HG03378 (cell line): ENCODE measurements at regions not wholly inside any gene's neighbourhood (a gene's known extent, or its start where the extent isn't known, plus 50 kb on each side); places are given as distances from the start of the nearest gene placed in this dataset.
"Not testable (repeated sequence)": the region's sequence is repeated elsewhere in the genome, so short reads cannot be mapped to it uniquely, and the experiment has no call there.

Source experiments
- ATAC-seq: cut with Tn5 transposase; IDR thresholded peaks from one replicate; pipeline ENCODE4 v1.9.1; 2021; ENCODE audit warnings: mild to moderate bottlenecking, moderate library complexity; ENCODE audit not compliant: unreplicated experiment

DNA sequence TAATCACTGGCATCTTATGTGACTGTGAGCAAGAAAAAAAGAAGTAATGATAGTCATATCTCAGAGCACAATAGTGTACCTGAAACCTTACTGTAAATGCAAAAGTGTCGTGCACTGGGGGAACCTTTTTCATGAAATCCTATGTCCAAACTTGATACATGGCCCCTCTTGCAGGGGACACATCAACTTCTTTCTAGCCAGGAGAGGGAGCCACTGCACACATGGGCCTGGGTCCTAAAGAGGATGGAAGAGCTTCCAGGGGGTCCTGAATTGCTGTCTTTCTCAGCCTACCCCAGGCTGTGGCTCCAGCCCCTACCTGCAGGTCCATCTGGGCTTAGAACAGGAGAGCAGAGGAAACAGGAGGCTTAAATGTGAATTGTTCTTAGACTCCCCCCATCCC lies 165.7 kb downstream of the SOD2 start:
- no peak for ATAC-seq

DNA sequence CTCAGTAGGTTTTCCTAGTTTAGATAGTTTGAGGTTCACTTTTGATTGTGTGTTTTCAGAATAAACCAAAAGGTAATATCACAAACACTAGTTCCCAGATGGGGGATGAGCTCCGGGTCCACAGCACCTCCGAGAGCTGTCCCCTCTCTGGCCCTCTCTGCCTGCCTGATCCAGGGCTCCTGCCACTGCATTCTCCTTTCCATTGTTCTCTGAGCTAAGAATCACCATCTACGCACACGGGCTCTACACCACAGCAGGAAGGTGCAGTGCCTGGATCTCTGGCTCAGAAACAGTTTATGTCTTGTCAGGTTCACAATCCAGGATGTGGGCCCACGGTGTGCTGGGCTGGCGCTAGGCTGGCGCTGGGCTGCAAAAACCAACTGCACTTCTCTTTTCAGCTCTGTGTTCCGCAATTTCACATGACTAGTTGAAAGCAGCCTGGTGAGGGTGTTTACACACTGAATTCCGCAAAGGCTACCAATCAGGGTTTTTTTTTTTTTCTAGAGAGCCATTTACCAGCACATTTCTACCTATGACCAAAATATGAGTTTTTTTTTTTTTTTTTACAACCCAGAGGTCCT lies 167.5 kb downstream of the SOD2 start:
- no peak for ATAC-seq

DNA sequence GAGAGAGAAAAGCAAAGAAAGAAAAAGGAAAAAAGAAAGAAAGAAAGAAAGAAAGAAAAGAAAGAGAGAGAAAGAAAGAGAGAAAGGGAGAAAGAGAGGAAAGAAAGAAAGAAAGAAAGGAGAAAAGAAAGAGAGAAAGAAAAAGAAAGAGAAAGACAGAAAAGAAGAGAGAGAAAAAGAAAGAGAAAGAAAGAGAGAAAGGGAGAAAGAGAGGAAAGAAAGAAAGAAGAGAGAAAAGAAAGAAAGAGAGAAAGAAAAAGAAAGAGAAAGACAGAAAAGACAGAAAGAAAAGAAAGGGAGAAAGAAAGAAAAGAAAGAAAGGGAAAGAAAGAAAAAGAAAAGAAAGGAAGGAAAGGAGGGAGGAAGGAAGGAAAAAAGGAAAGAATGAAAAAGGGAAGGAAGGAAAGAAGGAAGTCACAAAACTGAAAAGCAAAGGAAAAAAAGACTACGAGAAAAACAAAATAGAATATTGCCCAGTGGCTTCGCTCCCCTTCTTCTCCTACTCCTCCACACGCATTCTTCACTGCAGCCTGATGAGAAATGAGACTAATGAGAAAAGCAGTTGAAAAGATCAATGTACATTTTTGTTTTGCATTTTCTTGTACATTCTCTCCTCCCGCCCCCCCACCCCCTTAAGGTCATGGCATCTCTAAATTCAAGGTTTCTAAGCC lies 170.0 kb downstream of the SOD2 start:
- ATAC-seq = no peak

DNA sequence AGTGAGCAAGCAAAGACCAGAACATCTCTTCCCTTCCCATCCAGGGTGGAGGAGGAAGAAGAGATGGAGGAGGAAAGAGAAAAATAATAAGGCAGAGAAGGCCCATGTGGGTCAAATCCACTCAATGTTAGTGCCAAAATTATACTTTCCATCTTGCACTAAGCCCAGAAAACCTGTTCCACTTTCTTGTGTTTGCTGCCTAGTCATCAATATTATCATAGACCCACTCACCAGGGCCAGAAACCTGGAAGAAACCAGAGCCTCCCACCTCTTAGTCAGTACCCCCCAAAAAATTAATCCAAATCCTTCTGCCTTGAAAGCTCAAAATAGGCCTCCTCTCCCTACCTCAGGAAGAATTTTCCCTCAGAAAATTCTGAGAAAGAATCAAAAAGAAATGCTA lies 171.1 kb downstream of the SOD2 start:
- ATAC-seq = no peak

DNA sequence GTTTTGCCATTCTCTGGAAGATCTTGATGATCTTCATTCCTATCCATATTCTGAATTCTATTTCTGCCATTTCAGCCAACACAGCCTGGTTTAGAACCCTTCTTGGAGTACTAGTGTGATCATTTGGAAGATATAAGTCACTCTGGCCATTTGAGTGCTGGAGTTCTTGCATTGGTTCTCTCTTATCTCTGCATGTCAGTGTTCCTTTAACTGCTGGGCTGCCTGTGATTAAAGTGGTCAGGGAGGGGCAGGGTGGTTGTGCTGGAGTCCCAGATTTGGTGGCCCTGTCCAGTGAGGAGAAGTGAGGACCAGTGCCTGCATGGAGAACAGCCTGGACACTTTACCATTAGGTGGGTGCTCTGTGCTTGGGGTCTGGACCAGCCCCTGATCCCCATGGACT lies 173.0 kb downstream of the SOD2 start:
- ATAC-seq = no peak

DNA sequence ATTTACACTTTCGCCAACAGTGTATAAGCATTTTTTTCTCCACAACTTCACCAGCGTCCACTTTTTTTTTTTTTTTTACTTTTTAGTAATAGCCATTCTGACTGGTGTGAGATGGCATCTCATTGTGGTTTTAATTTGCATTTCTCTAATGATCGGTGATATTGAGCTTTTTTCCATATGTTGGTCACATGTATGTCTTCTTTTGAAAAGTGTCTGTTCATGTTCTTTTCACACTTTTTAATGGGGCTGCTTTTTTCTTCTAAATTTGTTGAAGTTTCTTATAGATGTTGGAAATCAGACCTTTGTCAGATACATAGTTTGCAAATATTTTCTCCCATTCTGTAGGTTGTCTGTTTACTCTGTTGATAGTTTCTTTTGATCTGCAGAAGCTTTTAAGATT lies 177.2 kb downstream of the SOD2 start:
- ATAC-seq = not testable (repeated sequence)

DNA sequence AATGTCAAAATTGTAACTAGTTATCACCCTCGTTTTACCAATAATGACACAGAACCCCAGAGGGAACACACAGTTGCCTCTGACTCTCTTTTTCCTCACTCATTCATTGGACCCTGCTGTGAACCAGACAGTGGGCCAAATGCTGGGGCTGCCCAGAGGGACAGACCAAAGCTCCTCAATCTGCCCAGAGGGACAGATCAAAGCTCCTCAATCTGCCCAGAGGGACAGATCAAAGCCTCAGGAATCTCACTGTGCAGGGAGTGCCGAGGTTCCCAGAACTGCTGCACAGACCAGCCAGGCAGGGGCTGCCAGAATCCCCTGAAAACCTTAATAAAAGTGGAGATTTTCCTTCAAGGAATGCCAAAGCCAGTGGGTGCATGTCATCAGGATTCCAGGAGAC lies 179.1 kb downstream of the SOD2 start:
- ATAC-seq = no peak

DNA sequence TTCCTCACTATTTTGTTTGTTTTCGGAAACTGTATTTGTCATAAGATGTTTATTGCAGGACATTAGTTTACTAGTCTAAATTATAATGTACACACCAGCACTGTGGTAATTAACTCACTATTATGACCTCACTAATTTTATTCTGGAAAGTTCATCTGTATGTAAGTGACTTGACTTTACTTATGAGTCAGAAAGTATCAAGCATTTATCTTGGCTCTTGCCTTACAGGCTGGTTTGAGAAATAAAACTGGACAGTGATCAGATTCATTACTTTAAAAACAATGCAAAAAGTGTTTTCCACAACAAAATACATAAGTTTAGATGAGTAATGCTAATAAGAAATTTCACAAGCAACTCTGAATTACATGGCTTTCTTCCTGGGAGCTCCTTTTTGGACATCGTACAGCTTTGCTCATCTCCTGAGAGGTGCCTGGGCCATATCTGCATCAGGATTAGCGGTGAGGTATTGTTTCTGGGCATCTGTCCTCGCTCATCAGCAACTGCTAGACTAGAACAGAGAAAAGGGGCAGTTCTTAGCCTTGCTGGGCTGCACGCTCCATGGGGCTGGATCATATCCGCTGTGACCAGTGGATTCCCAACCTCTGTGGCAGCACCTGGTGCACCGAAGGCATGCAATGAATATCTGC lies 179.8 kb downstream of the SOD2 start:
- ATAC-seq = no peak

DNA sequence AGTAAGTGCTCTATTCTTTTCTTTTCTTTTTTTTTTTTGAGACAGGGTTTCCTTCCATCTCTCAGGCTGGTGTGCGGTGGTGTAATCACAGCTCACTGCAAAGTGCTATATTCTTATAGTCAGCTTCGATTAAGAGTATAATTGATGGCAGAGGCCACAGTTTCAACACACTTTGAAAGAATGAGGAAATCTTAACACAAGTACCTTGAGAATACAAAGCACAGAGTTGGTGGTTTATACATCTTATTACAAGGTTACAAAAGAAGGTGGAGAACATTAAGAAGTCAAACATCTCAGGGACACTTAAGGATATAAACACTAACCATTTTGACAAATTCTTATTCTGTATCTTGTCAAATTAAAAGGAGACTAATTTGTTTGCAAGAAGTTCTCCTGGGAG lies 180.5 kb downstream of the SOD2 start:
- ATAC-seq = no peak

DNA sequence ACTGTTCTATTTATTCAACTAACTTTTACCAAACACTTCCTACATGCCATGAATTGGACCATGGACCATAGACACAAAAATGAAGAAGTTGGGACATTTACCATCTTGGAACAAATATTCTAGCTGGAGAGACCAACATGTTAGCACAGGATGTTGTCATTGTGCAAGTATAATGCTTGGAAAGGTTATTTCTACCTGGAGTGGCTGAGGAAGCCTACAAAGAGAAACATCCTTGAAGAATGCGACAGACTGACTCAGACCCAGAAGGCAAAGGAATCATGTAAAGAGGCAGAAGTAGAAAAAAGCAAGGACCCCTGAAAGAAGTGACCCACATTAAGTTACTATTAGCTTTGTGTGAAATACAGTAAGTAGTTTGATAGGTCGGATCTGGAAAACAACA lies 180.9 kb downstream of the SOD2 start:
- no peak for ATAC-seq

DNA sequence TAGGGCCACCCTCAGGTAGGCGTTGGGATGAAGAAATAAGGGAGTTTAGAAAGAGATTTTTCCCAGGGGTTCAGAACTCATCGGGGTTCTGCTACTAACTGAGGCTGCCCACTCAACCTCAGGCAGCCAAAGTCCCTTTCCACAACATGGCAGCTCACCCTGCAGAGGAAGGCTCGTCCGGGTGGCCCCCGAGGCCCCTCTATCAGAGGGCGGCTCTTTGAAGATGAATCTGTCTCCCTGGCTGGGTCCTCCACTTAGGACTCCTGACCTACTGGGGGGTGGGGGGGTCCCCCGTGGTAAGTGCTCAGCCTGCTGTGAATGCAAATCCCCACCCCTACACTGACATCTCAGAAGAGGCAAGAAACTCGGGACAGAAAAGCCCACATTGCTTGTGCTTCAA lies 182.9 kb downstream of the SOD2 start:
- ATAC-seq = no peak

DNA sequence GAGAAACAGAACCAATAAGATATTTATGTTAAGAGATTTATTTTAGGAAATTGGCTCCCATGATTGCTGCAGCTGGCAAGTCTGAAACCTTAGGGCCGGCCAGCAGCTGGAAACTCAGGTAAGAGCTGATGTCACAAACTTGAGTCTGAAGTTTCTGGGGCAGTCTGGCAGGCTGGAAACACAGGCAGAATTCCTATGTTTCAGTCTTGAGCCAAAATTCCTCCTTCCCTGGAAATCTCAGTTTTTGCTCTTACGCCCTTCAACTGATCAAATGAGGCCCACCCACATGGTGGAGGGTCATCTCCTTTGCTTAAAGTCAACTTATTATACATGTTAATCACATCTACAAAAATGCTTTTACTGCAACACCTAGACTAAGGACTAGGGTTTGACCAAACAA lies 184.1 kb downstream of the SOD2 start:
- ATAC-seq = no peak

DNA sequence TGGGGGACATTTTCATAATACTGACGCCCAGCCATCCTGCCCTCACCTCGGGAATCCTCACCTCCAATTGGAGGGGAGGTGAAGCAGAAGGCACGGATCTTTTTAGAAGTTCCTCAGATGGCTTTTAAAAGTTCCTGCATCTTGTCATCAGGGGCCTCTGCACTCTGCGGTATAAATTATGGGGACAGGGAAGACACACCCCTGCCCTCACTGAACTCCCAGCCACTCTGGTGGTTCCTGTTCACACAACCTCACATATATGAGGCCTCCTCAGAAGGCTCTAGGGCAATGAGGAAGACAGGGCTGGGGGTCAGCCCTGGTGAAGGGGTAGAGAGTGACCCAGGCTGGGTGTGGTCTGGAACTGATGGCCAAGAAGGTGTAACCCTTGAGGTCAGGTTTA lies 187.0 kb downstream of the SOD2 start:
- ATAC-seq = no peak

DNA sequence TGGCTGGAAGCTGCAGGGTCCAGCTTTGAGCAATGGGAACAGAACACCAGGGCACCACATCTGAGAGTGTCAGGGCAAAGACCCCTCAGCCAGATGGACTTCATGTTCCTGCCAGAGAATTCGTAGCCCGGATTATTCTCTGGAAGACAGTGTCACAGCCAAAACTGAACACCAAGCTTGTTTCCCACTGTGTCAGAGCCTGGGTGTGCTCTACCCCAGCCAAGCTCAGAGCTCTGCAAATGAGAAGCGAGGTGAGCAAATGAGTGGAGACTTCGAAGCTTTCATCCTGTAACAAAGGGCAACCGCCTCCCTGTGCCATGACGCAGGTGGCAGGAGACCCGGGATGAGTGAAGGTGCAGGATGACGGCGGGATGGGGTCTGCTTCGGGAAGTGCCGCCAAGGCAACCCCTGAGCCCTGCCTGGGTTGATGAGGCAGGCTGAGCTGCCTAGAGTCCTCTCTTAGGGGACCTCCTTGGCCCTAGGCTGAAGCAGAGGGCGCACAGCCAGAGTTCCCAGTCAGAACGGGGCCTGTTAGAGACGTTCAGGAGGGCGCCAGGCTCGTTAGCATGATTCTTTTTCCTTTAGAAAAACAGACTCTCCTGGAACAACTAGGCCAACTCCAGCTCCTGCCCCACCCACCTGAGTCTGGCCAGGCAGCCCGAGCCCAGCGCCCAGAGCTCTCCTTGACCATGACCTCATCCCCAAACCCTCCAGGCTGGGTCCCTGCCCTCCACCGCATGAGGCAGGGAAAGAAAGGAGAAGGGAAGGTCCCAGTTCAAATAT lies 187.7 kb downstream of the SOD2 start:
- ATAC-seq = no peak

DNA sequence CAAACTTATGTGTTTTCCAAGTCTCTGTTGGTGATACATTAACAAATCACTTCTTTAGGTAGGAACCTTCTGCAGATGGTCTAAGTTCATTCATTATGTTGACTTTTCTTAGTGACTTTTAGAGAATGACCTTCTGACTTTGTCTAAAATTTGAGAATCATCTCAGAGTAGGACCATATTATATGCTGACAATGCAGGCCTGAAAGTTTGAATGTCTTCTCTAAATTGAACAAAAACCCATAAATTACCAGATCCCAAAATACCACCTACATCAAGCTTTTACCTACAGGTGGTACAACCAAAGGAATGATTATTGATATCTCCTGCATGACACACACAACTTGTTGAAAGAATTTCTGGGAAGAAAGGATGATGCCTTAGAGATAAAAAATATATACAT lies 191.5 kb downstream of the SOD2 start:
- ATAC-seq = no peak

DNA sequence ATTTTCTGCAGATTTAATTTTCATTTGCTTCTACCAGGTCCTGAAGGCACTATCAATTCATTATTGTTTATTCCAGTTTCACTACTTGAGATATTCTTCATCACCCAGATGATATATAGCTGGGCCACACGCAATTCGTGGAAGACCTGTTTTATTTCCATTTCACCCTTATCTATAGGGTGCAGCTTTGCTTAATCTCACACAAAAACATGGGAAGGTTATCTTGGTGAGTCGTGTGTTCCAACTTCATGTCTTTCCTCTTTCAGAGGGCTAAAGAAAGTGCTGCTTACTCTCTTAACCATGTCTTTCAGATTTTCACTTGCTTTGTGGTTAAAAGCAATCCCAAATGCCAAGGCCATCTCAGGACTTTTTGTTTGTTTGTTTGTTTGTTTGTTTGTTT lies 194.0 kb downstream of the SOD2 start:
- ATAC-seq = no peak

DNA sequence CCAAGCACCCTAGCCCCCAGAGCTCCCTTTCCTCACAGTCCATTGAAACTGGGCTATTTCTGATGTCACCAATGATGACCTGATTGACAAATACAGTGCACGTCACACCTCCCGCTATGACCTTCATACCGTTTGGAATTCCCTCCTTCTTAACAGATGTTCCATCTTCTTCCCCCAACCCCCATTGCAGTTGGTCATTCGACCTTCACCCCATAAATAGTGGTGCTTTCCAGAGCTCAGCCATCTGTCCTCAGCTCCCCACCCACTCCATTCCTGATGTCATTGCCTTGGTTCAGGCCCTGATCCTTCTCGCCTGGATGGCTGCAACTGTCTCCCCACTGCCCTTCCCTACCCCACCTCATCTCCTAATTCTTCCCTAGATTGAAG lies 198.5 kb downstream of the SOD2 start:
- ATAC-seq = no peak

DNA sequence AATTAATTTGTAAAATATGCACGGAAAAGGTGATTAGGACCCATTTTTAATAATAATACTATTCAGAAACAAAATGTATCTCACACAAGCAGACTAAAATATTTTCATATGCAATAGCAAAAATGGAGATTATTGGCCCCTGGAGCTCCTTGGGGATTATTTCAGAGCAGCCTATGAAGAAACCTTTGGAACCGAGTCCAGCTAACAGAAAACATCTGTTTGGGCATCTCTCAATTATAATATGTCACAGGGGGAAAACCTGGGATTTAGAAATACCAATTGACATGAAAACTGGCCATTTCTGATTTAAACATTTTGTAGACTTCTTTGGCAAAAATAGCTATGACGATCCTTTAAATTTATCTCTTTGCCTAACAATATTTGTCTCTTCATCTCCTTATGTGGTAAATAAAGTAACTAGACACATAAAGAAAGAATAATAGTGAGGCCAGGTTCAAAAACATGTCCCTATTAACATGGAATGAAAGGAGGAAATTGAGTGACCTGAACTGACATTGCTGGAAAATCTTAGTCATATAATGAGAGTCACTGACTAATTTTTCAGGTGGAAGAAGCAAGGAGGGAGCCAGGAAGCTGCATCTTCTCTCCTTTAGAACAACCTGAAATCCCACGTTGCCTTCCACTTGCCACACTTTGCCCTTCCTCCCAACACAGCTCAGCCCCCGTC lies 199.0 kb downstream of the SOD2 start:
- ATAC-seq = no peak

DNA sequence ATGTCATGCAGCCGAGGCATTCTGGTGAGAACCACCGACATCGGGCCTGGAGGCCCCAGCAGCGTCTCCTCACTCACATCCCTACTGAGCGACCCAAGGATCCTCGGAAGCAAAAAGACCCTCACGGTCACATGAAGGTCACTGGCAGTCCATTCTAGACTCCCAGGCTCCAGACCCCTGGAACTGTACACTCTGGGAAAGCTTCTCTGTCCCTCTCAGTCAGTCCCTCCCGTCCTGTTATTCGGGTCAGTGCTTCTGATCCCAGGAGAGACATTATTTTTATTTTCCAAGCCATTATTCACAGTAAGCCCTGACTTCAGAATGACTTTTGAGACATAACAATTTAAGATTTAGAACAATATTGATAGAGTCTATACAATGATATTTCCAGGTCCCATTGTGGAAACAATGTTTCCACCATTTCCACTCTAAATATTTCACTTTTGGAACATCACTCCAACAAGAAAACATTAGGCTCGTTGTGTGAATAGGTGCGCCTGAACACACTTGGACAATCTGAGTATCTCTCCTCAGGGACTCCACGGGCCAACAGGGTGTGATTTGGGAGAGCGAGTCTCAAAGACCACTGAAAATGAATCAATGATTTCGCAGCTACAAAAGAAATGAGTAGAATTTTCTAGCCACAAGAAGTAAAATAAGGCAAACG lies 199.7 kb downstream of the SOD2 start:
- ATAC-seq = no peak

DNA sequence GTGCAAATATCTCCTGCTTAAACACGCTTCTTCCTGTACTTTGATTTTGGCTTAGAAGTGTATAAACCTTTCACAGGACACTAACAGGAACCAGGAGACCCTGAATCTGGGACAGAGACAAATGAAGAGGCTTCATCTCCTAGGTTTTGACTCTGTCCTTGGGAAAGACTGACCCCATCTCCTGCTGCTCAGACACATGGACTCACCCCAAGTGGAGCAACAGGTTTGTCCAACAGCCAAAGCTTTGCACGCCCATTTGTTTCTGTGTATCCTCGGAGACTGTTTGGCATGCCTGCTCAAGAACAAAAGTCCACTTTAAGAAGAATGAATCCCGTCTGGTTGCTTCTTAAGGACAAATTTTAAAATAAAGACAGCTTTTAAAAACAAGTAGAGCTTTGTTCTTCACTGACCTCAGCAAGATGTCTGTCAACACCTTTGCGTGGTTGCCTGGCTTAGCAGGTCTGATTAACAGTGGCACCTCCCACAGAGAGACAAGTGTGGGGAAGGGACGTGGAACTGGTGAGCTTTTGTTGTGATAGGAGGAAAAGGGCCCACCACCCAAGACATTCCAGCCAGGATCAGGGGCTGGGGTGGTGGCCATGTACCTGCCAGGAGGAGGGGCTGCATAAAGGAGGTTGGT lies 202.6 kb downstream of the SOD2 start:
- ATAC-seq = no peak
